ENCODE measurements at regions not wholly inside any gene's neighbourhood (a gene's known extent, or its start where the extent isn't known, plus 50 kb on each side); places are given as distances from the start of the nearest gene placed in this dataset.

DNA sequence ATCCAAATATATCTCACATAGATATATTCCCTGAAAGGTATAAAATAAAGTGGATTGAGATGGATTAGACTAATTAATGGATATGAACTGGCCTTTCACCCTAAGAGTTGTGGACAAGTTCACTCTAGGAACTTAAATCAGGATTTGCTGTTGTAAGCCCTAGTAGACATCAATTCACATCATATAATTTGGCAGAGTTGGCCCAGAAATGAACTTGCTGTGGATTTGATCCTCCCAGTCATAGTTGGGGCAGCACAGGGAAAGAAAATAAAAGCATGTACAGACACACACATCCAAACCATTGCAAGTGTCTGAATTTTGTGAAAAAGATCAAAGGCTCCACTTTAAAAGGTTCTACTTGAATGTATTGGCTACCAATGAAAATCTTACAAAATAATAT lies 734.7 kb upstream of the NR2F2 start:
- DNase-seq = no peak

DNA sequence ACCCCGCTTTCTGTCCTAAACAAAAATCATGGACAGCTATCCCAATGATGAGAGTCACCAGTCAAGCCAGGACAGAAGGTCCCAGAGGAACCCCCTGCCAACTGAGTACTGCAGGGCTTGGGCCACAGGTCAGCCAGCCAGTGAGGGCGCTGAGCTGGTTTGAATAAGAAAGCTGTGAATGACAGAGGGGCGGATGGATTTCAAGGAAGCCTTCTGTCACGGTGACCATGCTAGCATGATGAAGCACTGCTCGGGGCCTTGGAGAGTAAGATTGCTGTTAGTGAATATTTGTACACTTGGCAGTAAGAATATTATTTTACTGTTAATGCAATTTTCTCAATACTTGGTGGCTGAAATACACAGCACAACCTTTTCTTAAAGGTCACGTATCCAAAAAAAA lies 734.0 kb upstream of the NR2F2 start:
- no peak for DNase-seq

- DNase-seq = no peak
Observed at GRCh38 chr15:95598251-95598855, 732.1 kb upstream of the NR2F2 start.

- DNase-seq = no peak
Observed at GRCh38 chr15:95600367-95600766, 730.1 kb upstream of the NR2F2 start.

GRCh38 chr15:95600884-95601283 lies 729.6 kb upstream of the NR2F2 start:
- no peak for DNase-seq

- no peak for DNase-seq
Observed at GRCh38 chr15:95601525-95601924, 729.0 kb upstream of the NR2F2 start.

DNA sequence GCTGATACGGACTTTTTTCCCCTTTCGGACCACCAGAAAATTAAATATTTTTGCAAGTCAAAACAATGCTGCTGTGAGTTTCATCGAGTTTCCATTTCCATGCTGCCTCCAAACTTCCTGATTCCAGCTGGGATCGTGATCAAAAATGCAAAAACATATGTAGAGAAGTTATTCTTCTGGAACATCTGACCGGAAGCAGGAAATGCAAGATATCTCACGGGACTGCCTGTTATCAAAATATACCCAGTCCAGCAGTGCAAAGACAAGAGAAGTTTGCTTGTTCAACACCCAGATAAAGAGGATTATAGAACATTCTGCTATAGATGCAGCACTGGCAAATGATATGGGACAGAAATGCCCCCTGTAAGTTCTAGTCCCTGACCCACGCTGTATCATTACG lies 726.7 kb upstream of the NR2F2 start:
- DNase-seq = no peak

GRCh38 chr15:95604634-95605036 lies 725.9 kb upstream of the NR2F2 start:
- no peak for DNase-seq

DNA sequence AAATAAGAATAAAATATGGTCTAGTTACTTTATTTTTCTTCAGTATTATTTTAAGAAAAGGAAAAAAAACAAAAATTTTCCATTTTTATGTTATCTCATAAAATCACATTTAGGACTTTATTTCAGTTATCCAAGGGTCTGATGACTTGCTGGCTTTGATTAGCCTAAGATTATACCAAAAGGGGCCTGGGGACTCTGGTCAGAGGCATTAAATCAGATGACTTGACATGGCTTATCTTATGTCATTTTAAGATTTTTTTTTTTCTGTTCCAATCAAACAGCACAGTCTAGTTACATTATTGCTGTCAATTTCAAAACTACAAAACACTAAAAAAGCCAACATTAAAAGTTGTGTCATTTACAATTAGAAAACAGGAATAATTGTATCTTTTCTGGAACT lies 725.4 kb upstream of the NR2F2 start:
- no peak for DNase-seq

DNA sequence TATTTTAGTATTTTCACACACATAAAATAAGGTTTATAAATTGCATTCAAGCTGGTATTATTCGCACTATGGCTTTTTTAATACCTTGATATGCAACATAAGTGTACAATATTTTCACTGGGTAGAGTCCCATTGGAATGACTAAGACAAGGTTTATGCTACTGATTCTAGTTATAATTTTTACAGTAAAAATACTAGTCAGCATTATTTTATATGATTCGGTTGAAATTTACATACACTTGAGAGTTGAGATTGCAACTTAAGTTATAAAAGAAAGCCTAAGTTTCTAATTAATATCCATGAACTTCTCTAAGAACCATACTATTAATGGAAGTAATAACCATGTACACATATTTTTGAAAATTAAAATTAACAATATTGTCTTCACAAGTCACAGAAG lies 723.9 kb upstream of the NR2F2 start:
- DNase-seq = no peak

- no peak for DNase-seq
Observed at GRCh38 chr15:95608371-95608770, 722.1 kb upstream of the NR2F2 start.

DNA sequence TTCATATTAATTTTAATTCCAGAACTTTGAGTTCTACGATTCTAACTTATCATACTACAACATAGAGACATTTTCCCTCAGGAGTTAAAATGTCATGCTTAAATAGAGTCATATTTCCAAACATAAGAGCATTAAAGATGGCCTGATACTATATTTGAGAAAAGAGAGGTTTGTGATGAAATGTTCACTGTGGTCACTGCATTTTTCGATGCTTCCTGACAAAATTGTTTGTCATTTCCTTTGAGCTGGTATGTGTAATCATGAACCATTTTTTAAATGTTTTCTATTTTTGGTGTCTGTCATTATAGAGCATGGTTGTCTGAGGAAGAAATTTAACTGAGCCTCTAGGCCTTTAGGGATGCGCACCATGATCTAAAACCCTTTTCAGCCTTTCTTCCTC lies 721.4 kb upstream of the NR2F2 start:
- DNase-seq = no peak

GRCh38 chr15:95610945-95611344 lies 719.6 kb upstream of the NR2F2 start:
- DNase-seq = no peak

- no peak for DNase-seq
Observed at GRCh38 chr15:95615436-95615835, 715.1 kb upstream of the NR2F2 start.

DNA sequence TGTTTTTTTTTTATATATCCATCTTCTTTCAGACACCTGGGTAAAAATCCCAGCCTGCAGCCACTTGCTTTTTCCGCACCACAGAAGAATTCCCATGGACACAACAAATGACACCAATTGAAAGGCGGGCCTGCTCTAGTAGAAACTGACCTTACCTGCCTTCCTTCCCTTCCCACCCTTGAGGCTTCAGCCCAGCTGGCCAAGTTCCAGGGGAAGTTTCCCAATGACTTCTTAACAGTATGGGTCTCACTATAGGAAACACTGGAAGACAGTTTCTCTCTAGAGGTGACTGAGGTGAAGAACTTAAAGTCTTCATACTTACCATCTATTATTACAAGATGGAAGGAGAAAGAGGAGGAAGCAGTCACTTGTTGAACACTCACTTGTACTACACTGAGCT lies 714.2 kb upstream of the NR2F2 start:
- DNase-seq = no peak

DNA sequence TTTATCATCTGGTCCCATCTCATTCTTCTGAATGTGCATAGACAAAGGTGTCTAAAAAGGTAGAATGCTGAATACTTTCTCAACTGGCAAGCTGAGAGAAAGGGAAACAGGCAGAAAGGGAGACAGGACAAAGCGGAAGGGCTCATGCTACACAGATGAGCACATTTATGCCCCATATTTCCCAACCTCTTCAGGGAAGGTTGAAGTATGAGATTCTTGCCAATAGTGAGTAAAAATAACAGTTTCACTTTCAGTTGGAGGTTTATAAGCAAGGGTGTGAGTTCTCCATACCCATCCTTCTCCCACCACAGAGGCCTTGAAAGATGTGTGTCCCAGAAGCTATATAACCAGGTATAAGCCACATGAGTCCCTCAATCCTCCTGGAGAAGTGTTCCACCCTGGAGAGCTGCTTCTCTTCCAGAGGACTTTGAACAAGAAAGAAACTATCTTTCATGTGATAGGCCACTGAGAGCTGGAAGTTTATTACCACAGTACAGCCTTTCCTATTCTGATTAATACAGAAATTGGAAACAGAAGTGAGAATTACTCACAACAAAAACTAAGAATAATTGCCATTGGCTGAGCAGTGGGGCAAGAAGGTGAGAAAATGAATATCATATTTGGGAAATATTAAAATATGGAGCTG lies 709.4 kb upstream of the NR2F2 start:
- DNase-seq = no peak

- no peak for DNase-seq
Observed at GRCh38 chr15:95622843-95623242, 707.7 kb upstream of the NR2F2 start.

DNA sequence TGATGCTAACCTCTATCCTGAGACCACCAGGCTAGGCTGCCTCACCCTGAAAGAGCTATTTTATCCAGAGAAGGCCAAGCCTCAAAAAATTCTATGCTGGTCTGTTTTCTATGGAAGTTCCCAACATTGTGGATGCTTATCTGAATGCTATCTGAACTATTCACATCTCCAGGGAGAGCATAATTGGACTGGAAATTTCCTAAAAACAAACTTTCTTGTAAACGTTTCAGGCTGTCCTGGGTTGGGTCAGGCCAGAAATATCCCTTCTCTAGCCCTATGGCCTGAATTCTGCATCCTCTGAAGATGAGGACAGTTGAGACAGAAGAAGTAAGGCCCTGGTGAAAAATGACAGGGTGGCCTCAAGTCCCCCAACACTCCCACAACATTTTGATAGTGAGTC lies 706.4 kb upstream of the NR2F2 start:
- no peak for DNase-seq

GRCh38 chr15:95624616-95625361 lies 705.7 kb upstream of the NR2F2 start:
- DNase-seq = no peak

GRCh38 chr15:95626501-95627361 lies 703.8 kb upstream of the NR2F2 start:
- DNase-seq = no peak

DNA sequence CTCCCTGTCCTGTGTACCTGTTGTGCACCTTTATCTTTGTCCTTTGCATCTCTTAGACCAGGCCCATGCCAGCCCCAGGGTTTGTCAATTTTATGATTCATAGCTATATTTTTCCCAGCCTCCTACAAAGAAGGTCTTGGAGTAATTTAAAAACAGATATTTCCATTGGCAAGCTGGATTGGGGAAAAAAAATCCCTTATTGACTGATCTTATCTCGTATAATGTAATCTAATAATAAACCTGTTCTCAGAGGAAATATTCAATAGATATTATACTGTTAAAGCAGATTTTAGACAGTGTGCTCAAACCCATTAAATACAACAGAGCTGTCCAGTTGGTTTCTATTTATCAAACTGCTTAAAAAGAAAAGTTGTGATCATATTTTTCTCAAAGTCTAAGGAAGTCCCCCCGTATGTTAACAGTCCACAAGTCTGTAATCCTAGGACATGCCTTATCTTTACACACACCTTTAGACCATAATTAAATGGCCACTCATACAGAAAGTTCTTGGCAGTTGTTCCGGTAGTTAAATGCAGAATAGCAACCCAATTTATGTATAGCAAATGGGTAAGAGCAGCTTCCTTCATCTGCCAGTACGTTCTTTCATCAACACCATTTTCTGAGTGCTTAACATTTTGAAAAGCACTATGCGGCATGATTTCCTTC lies 700.9 kb upstream of the NR2F2 start:
- DNase-seq = no peak

DNA sequence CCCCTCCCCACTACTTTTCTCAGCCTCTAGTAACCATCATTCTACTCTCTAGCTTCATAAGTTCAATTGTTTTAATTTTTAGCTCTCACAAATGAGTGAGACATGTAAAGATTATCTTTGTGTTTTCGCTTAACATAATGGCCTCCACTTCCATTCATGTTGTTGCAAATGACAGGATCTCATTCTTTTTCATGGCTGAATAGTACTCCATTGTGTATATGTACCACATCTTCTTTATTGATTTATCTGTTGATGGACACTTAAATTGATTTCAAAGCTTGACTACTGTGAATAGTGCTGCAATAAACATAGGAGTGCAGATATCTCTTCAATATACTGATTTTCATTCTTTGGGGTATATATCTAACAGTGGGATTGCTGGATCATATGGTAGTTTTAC lies 699.8 kb upstream of the NR2F2 start:
- DNase-seq = no peak

- no peak for DNase-seq
Observed at GRCh38 chr15:95635666-95636065, 694.8 kb upstream of the NR2F2 start.
